CD8-positive, alpha-beta memory T cell (primary cell): ENCODE measurements at regions not wholly inside any gene's neighbourhood (a gene's known extent, or its start where the extent isn't known, plus 50 kb on each side); places are given as distances from the start of the nearest gene placed in this dataset.
"Not testable (repeated sequence)": the region's sequence is repeated elsewhere in the genome, so short reads cannot be mapped to it uniquely, and the experiment has no call there.

Experiments used
- CTCF ChIA-PET: fragments of 350-600 bp; sonication (Branson Sonifier 250); formaldehyde crosslinking; loops from one replicate; lab custom pipeline; 2021; ENCODE audit warnings: antibody characterized with exemption; lab: Charles Lee
- POLR2A ChIA-PET: fragments of 350-600 bp; sonication (Branson Sonifier 250); formaldehyde crosslinking; loops from one replicate; lab custom pipeline; 2021; ENCODE audit warnings: antibody characterized with exemption; lab: Charles Lee
- DNase-seq, 5 donors: peaks; one replicate each; pipeline versions ENCODE4 v3.0.0 to v3.0.0-alpha.2; 2020 to 2022; ENCODE audit warnings: mixed read lengths in 1 of 5
- H3K27ac ChIP-seq: one replicate; pipeline ENCODE4 v1.7.0; 2013; ENCODE audit warnings: low read depth, mild to moderate bottlenecking, low read length, moderate library complexity
- H3K27me3 ChIP-seq: 2 replicates; pipeline ENCODE4 v1.7.0; 2013; ENCODE audit warnings: low read length, mild to moderate bottlenecking; ENCODE audit not compliant: insufficient read depth, poor library complexity, severe bottlenecking
- H3K36me3 ChIP-seq: 2 replicates; pipeline ENCODE4 v1.7.0; 2013; ENCODE audit warnings: mild to moderate bottlenecking, low read length, moderate library complexity; ENCODE audit not compliant: insufficient read depth
- H3K4me1 ChIP-seq: 2 replicates; pipeline ENCODE4 v1.7.0; 2013; ENCODE audit warnings: mild to moderate bottlenecking, low read length, moderate library complexity; ENCODE audit not compliant: insufficient read depth
- H3K4me3 ChIP-seq: 2 replicates; pipeline ENCODE4 v1.7.0; 2013; ENCODE audit warnings: mild to moderate bottlenecking, low read length
- H3K9me3 ChIP-seq: 2 replicates; pipeline ENCODE4 v1.7.0; 2013; ENCODE audit warnings: mild to moderate bottlenecking, low read length
- H3K27ac Mint-ChIP-seq, 8 donors: one replicate each; pipeline ENCODE4 v1.8.0; 2020 to 2021; ENCODE audit warnings: mixed read lengths in 8 of 8, mild to moderate bottlenecking in 6 of 8, inconsistent platforms in 3 of 8, moderate library complexity in 3 of 8
- H3K27me3 Mint-ChIP-seq, 2 donors: one replicate each; pipeline ENCODE4 v1.8.0; 2020 to 2021; ENCODE audit warnings: mixed read lengths in 2 of 2, mild to moderate bottlenecking in 1 of 2, moderate library complexity in 1 of 2
- H3K36me3 Mint-ChIP-seq, 3 donors: one replicate each; pipeline ENCODE4 v1.8.0; 2020 to 2021; ENCODE audit warnings: mixed read lengths in 3 of 3, inconsistent platforms in 1 of 3, mild to moderate bottlenecking in 1 of 3
- H3K4me1 Mint-ChIP-seq, 3 donors: one replicate each; pipeline ENCODE4 v1.8.0; 2020 to 2021; ENCODE audit warnings: mixed read lengths in 3 of 3, inconsistent platforms in 1 of 3, mild to moderate bottlenecking in 1 of 3
- H3K4me3 Mint-ChIP-seq, 7 donors: one replicate each; pipeline ENCODE4 v1.8.0; 2020 to 2021; ENCODE audit warnings: mixed read lengths in 7 of 7, mild to moderate bottlenecking in 6 of 7, moderate library complexity in 4 of 7, inconsistent platforms in 2 of 7
- H3K9me3 Mint-ChIP-seq, 5 donors: one replicate each; pipeline ENCODE4 v1.8.0; 2020 to 2022; ENCODE audit warnings: mixed read lengths in 5 of 5, mild to moderate bottlenecking in 3 of 5, moderate library complexity in 2 of 5, inconsistent platforms in 1 of 5

DNA sequence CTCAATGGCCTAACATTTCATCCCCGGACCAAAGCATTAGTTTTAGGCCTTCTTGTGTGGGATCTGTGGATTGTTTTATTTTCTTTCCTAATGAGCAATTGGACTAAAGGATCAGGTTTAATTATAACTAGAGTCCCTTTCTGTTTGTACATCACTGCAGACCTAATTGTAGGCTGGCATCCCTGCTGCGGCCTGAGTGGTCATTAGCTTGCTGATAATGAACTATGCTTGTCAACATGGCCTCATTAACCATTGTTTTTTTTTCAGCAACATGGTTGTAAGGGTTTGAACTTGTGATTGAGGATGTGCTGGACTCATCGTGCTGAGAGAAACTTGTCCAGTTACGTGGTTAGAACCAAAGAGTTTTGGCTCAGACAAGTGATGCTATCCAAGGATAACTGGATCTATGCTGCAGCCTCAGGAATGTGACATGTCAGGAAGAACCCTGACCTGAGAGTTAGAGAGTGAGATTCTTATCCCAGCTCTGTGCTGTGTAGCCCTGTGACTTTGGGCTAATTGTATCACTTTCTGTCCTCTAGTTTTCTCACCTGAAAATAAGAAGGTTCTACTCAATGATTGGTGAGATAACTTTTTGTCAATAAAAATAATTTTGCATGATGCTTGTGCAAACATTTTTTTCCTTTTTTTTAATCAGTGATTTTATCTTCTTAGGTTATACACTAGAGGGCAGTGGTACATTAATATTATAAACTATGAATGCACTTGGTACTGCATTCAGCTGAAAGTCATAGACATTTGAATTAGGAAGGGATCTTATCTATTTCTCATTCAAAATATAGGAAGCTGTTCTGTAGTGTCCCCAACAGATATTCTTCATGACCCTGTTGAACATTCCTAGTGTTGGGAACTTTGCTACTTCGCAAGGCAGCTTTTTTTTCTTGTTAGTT is 140.9 kb downstream of the RNF144B start:
- DNase-seq: no peak
- Histone ChIP-seq H3K4me3 (no peak overlapping the region), H3K9me3 (no peaks in the 10 kb centered on the region), H3K27me3 (no peaks in the 10 kb centered on the region), H3K27ac (no peak overlapping the region), H3K36me3 (no peaks in the 10 kb centered on the region), H3K4me1 (no peaks in the 10 kb centered on the region)
- no peak overlapping the region for H3K4me3 Mint-ChIP-seq
- ChIA-PET POLR2A (no interaction called here), CTCF (no interaction called here)
- no peaks in the 10 kb centered on the region for H3K36me3 Mint-ChIP-seq
- no peak overlapping the region for H3K27ac Mint-ChIP-seq
- no peaks in the 10 kb centered on the region for H3K9me3 Mint-ChIP-seq
- H3K4me1 Mint-ChIP-seq: no peaks in the 10 kb centered on the region
- peaks cover 8 to 12% of the 10 kb centered on the region in 2 donors for H3K27me3 Mint-ChIP-seq

DNA sequence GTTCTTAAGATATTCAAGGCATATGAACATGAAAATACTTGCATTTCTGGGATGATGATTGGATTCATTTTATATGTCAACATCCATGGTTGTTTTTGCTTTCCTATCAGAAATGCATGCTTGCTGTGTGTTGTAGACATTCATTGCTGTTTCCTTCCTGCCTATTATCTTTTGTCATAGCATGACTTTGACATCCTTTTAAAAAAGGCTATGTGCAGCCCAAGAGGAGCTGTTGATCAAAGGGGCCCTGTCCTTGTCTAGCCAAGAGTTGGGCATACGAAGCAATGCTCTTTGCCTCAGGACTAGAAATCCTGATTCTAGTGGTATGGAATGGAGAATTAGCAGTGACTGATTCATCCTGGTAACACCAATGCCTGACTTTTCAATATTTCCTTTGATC is 143.1 kb downstream of the RNF144B start:
- H3K4me3 Mint-ChIP-seq: no peak overlapping the region
- Histone ChIP-seq H3K36me3 (no peaks in the 10 kb centered on the region), H3K4me1 (no peaks in the 10 kb centered on the region), H3K9me3 (no peaks in the 10 kb centered on the region), H3K27me3 (no peaks in the 10 kb centered on the region), H3K27ac (no peak overlapping the region), H3K4me3 (no peak overlapping the region)
- H3K4me1 Mint-ChIP-seq: no peaks in the 10 kb centered on the region
- POLR2A ChIA-PET: no interaction called here
- peaks cover 8 to 15% of the 10 kb centered on the region in 2 donors for H3K27me3 Mint-ChIP-seq
- CTCF ChIA-PET: no interaction called here
- no peaks in the 10 kb centered on the region for H3K36me3 Mint-ChIP-seq
- H3K9me3 Mint-ChIP-seq: no peaks in the 10 kb centered on the region
- DNase-seq: no peak
- no peak overlapping the region for H3K27ac Mint-ChIP-seq

DNA sequence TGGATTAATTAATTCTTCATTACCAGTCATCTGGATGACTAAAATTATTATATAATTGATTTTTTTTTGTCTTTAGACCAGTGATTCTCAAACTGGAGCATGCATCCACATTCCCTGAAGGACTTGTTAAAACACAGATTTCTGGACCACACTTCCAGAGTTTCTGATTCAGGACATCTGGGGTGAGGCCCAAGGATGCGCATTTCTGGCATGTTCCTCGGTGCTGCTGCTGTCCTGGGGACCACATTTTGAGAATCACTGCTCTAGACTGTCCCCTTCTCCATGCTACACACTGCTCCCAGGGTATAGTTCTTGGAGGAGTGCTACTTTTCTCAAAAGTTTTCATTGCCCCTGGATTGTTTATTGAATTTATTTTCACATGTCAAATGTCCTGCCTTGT is 145.0 kb downstream of the RNF144B start:
- H3K4me1 Mint-ChIP-seq: no peaks in the 10 kb centered on the region
- H3K4me1 ChIP-seq: no peaks in the 10 kb centered on the region
- no peak overlapping the region for H3K4me3 ChIP-seq
- H3K4me3 Mint-ChIP-seq: no peak overlapping the region
- H3K27me3 ChIP-seq: no peaks in the 10 kb centered on the region
- DNase-seq: no peak
- H3K9me3 Mint-ChIP-seq: no peaks in the 10 kb centered on the region
- no peaks in the 10 kb centered on the region for H3K36me3 ChIP-seq
- CTCF ChIA-PET: no interaction called here
- H3K27ac ChIP-seq: no peak overlapping the region
- no peaks in the 10 kb centered on the region for H3K9me3 ChIP-seq
- no peak overlapping the region for H3K27ac Mint-ChIP-seq
- POLR2A ChIA-PET: no interaction called here
- H3K27me3 Mint-ChIP-seq: peaks cover 11 to 28% of the 10 kb centered on the region in 2 donors
- no peaks in the 10 kb centered on the region for H3K36me3 Mint-ChIP-seq

DNA sequence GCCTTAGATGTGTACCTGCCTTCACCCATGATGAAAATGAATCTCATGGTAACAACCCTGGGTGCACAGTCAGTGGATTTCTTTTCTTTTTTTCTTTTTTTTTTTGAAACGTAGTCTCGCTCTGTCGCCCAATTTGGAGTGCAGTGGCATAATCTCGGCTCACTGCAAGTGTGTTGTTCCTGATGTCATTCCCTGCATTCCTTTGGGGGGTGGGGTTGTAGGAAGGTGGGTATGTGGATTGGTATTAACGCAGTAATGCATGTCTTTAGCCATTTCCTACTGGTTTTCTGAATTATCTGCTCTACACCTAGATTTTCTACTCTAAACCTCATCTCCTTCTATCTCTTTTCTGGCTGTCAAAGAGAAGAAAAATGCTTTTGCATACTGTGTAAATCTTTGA is 146.6 kb downstream of the RNF144B start:
- peaks cover 11 to 30% of the 10 kb centered on the region in 2 donors for H3K27me3 Mint-ChIP-seq
- ChIA-PET POLR2A (no interaction called here), CTCF (no interaction called here)
- H3K9me3 ChIP-seq: no peaks in the 10 kb centered on the region
- H3K27ac ChIP-seq: no peak overlapping the region
- H3K4me1 Mint-ChIP-seq: no peaks in the 10 kb centered on the region
- H3K9me3 Mint-ChIP-seq: no peaks in the 10 kb centered on the region
- H3K4me1 ChIP-seq: no peaks in the 10 kb centered on the region
- H3K27ac Mint-ChIP-seq: no peak overlapping the region
- H3K36me3 Mint-ChIP-seq: no peaks in the 10 kb centered on the region
- H3K4me3 ChIP-seq: no peak overlapping the region
- DNase-seq: no peak
- no peaks in the 10 kb centered on the region for H3K36me3 ChIP-seq
- no peak overlapping the region for H3K4me3 Mint-ChIP-seq
- no peaks in the 10 kb centered on the region for H3K27me3 ChIP-seq

DNA sequence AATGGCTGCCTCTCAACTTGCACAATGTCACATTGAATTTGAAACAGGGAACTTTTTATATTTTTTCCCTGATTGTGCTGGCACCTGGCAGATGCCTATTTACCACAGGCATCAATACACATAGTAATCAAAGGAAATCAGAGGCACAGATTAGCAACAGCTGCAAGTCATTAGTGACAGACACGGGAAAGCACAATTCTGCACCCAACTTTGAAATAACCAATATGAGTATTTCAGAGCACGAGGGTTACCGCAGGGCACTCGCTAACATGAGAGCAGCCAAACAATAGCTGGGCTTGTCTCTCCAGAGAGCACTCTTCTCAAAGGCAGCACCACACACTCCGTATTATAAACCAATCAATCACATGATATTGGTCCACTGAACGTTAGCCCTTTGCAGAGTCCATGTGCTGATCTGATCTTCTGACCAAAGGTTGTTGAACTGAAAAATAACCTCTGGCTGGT is 149.5 kb downstream of the RNF144B start:
- no peak for DNase-seq
- Mint-ChIP-seq H3K36me3 (peaks cover 0 to 4% (median 0%) of the 10 kb centered on the region in 3 donors), H3K4me1 (no peaks in the 10 kb centered on the region), H3K9me3 (no peaks in the 10 kb centered on the region), H3K27ac (no peak overlapping the region), H3K27me3 (peaks cover 9 to 47% of the 10 kb centered on the region in 2 donors), H3K4me3 (no peak overlapping the region)
- no peak overlapping the region for H3K27ac ChIP-seq
- H3K4me3 ChIP-seq: no peak overlapping the region
- H3K36me3 ChIP-seq: no peaks in the 10 kb centered on the region
- H3K9me3 ChIP-seq: no peaks in the 10 kb centered on the region
- no peaks in the 10 kb centered on the region for H3K27me3 ChIP-seq
- no peaks in the 10 kb centered on the region for H3K4me1 ChIP-seq
- ChIA-PET CTCF (interaction anchor here (0.9 kb wide), 1 partner anchor 15 kb away, joined by 3 read pairs; no protein-coding TSS in a partner anchor), POLR2A (no interaction called here)

DNA sequence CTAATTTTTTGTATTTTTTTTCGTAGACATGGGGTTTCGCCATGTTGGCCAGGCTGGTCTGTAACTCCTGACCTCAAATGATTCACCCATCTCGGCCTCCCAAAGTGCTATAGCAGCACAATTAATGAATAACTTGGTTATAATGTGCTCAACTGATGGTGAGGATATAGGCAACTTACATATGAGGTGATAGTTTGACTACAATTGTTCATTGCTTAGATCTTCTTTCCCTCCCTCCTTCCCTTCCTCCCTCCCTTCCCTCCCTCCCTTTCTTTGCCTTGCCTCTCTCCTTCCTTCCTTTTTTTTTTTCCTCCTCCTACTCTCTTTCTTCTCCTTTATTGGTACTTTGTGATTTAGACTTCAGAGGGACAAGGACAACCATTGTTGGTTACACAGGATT is 151.2 kb downstream of the RNF144B start:
- Histone ChIP-seq H3K9me3 (no peaks in the 10 kb centered on the region), H3K27ac (no peak overlapping the region), H3K27me3 (no peaks in the 10 kb centered on the region), H3K36me3 (no peaks in the 10 kb centered on the region), H3K4me3 (no peak overlapping the region), H3K4me1 (no peaks in the 10 kb centered on the region)
- CTCF ChIA-PET: interaction anchor here (0.5 kb wide), 1 partner anchor 995 kb away, joined by 4 read pairs; no protein-coding TSS in a partner anchor
- Mint-ChIP-seq H3K27ac (no peak overlapping the region), H3K4me1 (no peaks in the 10 kb centered on the region), H3K36me3 (peaks cover 0 to 4% (median 0%) of the 10 kb centered on the region in 3 donors), H3K9me3 (peaks cover 0 to 4% (median 0%) of the 10 kb centered on the region in 5 donors), H3K27me3 (peaks cover 12 to 45% of the 10 kb centered on the region in 2 donors), H3K4me3 (no peak overlapping the region)
- no peak for DNase-seq
- POLR2A ChIA-PET: no interaction called here

DNA sequence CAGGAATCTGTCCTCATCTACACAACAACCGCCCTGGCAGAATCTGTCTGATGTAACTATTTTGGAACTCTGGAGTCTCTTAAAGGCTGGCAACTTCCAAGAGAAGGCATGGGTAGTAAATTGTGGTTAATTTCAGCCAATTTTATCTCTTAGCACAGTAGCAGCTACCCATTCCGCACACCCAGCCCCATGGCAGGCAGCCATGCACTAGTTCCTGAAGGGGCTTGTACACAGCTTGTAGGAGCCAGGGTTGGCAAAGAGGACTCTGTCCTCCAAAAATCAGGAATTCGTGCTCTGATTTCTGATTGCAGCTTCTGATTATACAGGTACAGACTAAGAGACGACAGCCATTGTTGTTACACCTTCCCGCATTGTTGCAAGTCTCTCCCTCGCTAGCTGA is 155.9 kb downstream of the RNF144B start:
- H3K27me3 ChIP-seq: no peaks in the 10 kb centered on the region
- H3K4me3 ChIP-seq: no peak overlapping the region
- peaks cover 0 to 4% (median 0%) of the 10 kb centered on the region in 3 donors for H3K36me3 Mint-ChIP-seq
- no peak overlapping the region for H3K27ac ChIP-seq
- CTCF ChIA-PET: no interaction called here
- H3K9me3 Mint-ChIP-seq: peaks cover 14 to 26% (median 19%) of the 10 kb centered on the region in 5 donors
- no peak overlapping the region for H3K27ac Mint-ChIP-seq
- POLR2A ChIA-PET: no interaction called here
- DNase-seq: no peak
- no peaks in the 10 kb centered on the region for H3K4me1 Mint-ChIP-seq
- H3K27me3 Mint-ChIP-seq: peaks cover 6 to 21% of the 10 kb centered on the region in 2 donors
- H3K4me1 ChIP-seq: no peaks in the 10 kb centered on the region
- H3K9me3 ChIP-seq: no peaks in the 10 kb centered on the region
- H3K36me3 ChIP-seq: no peaks in the 10 kb centered on the region
- H3K4me3 Mint-ChIP-seq: no peak overlapping the region

DNA sequence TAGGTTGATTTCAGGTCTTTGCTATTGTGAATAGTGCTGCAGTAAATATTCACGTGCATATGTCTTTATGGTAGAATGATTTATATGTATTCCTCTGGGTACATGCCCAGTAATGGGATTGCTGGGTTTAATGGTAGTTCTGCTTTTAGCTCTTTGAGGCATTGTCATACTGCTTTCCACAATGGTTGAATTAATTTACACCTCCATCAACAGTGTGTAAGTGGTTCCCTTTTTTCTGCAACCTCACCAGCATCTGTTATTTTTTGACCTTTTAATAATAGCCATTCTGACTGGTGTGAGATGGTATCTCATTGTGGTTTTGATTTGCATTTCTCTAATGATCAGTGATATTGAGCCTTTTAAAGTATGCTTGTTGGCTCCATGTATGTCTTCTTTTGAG is 158.0 kb downstream of the RNF144B start:
- H3K4me3 Mint-ChIP-seq, H3K27me3 ChIP-seq, H3K9me3 ChIP-seq, H3K36me3 Mint-ChIP-seq, H3K36me3 ChIP-seq, H3K4me1 Mint-ChIP-seq, DNase-seq, H3K27ac Mint-ChIP-seq, H3K27ac ChIP-seq, POLR2A ChIA-PET, H3K4me1 ChIP-seq, H3K4me3 ChIP-seq, CTCF ChIA-PET: not testable (repeated sequence)
- Mint-ChIP-seq H3K27me3 (peaks cover 8 to 12% of the 10 kb centered on the region in 2 donors), H3K9me3 (peaks cover 16 to 27% (median 19%) of the 10 kb centered on the region in 5 donors)
